ENCODE measurements at regions not wholly inside any gene's neighbourhood (a gene's known extent, or its start where the extent isn't known, plus 50 kb on each side); places are given as distances from the start of the nearest gene placed in this dataset.

GRCh38 chr19:28864577-28865042 is 348.3 kb downstream of the UQCRFS1 start:
- Mint-ChIP-seq H3K4me3 (no peak overlapping the region), H3K27me3 (no peaks in the 10 kb centered on the region), H3K36me3 (ENCODE audit: low read depth) (no peaks in the 10 kb centered on the region), H3K9me3 (peaks cover 6% of the 10 kb centered on the region), H3K4me1 (no peaks in the 10 kb centered on the region), H3K27ac (no peak overlapping the region)
- intact Hi-C loops (cut with micrococcal nuclease): no loop called here
- no peak for TF ChIP-seq CTCF (IDR thresholded peaks at IDR 0.05)
- ChIA-PET POLR2A (no interaction called here), CTCF (no interaction called here)
- DNase-seq (no peak), ATAC-seq (ENCODE audit: low read depth) (no peak)

- CTCF ChIA-PET: no interaction called here
- no peaks in the 10 kb centered on the region for H3K27me3 Mint-ChIP-seq
- ATAC-seq (ENCODE audit: low read depth): no peak
- no peaks in the 10 kb centered on the region for H3K4me1 Mint-ChIP-seq
- DNase-seq: no peak
- no peak for TF ChIP-seq CTCF (IDR thresholded peaks at IDR 0.05)
- no peak overlapping the region for H3K27ac Mint-ChIP-seq
- intact Hi-C loops (cut with micrococcal nuclease): no loop called here
- POLR2A ChIA-PET: no interaction called here
- no peaks in the 10 kb centered on the region for H3K36me3 Mint-ChIP-seq (ENCODE audit: low read depth)
- no peak overlapping the region for H3K4me3 Mint-ChIP-seq
- H3K9me3 Mint-ChIP-seq: peaks cover 6% of the 10 kb centered on the region
Measured at GRCh38 chr19:28864024-28864503, 348.9 kb downstream of the UQCRFS1 start.

- TF ChIP-seq CTCF (IDR thresholded peaks at IDR 0.05): no peak
- Mint-ChIP-seq H3K4me1 (no peaks in the 10 kb centered on the region), H3K27me3 (no peaks in the 10 kb centered on the region), H3K9me3 (peaks cover 5% of the 10 kb centered on the region), H3K27ac (no peak overlapping the region), H3K36me3 (ENCODE audit: low read depth) (no peaks in the 10 kb centered on the region), H3K4me3 (no peak overlapping the region)
- ChIA-PET CTCF (no interaction called here), POLR2A (no interaction called here)
- DNase-seq (no peak), ATAC-seq (ENCODE audit: low read depth) (no peak)
- intact Hi-C loops (cut with micrococcal nuclease): no loop called here
Measured at GRCh38 chr19:28862238-28862637, 350.7 kb downstream of the UQCRFS1 start.

- ATAC-seq (ENCODE audit: low read depth) (no peak), DNase-seq (no peak)
- intact Hi-C loops (cut with micrococcal nuclease): no loop called here
- Mint-ChIP-seq H3K36me3 (ENCODE audit: low read depth) (no peaks in the 10 kb centered on the region), H3K27me3 (no peaks in the 10 kb centered on the region), H3K9me3 (peaks cover 7% of the 10 kb centered on the region), H3K4me3 (no peak overlapping the region), H3K27ac (no peak overlapping the region), H3K4me1 (no peaks in the 10 kb centered on the region)
- TF ChIP-seq CTCF (IDR thresholded peaks at IDR 0.05): no peak
- CTCF ChIA-PET: no interaction called here
- POLR2A ChIA-PET: no interaction called here
Measured at GRCh38 chr19:28859811-28860210, 353.1 kb downstream of the UQCRFS1 start.

- peaks cover 13% of the 10 kb centered on the region for H3K9me3 Mint-ChIP-seq
- DNase-seq (no peak), ATAC-seq (ENCODE audit: low read depth) (no peak)
- H3K27ac Mint-ChIP-seq: no peak overlapping the region
- H3K27me3 Mint-ChIP-seq: no peaks in the 10 kb centered on the region
- POLR2A ChIA-PET: no interaction called here
- CTCF ChIA-PET: no interaction called here
- intact Hi-C loops (cut with micrococcal nuclease): no loop called here
- H3K36me3 Mint-ChIP-seq (ENCODE audit: low read depth): no peaks in the 10 kb centered on the region
- H3K4me3 Mint-ChIP-seq: no peak overlapping the region
- H3K4me1 Mint-ChIP-seq: no peaks in the 10 kb centered on the region
- TF ChIP-seq CTCF (IDR thresholded peaks at IDR 0.05): no peak
Measured at GRCh38 chr19:28858933-28859332, 354.0 kb downstream of the UQCRFS1 start.
